ENCODE measurements at regions not wholly inside any gene's neighbourhood (a gene's known extent, or its start where the extent isn't known, plus 50 kb on each side); places are given as distances from the start of the nearest gene placed in this dataset.
"Not testable (repeated sequence)": the region's sequence is repeated elsewhere in the genome, so short reads cannot be mapped to it uniquely, and the experiment has no call there.

- not testable (repeated sequence) for DNase-seq; H3K9me3 ChIP-seq (replicated peaks); H3K4me1 ChIP-seq; H3K27me3 ChIP-seq; H3K36me3 ChIP-seq; H3K27ac ChIP-seq; H3K4me3 ChIP-seq
Observed at GRCh38 chr16:18263046-18263445, 73.5 kb downstream of the NPIPA8 start.

DNA sequence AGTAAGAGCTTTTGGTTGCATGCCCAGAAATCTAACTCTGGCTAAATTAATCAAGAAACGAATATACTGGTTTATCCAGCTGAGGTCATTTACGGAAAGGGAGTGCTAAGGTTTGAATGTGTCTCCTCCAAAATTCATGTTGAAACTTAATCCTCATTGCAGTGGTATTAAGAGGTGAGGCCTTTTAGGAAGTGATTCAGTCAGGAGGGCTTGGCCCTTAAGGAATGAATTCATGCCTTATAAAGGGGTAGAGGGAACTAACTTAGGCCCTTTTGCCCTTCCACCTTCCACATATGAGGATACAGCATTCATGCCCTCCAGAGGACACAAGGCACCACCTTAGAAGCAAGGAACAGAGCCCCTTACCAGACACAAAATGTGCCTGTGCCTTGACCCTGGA lies 74.7 kb downstream of the NPIPA8 start:
- H3K27ac ChIP-seq; DNase-seq; H3K4me1 ChIP-seq; H3K27me3 ChIP-seq; H3K4me3 ChIP-seq; H3K9me3 ChIP-seq (replicated peaks); H3K36me3 ChIP-seq: not testable (repeated sequence)

GRCh38 chr16:18259496-18260176 lies 76.9 kb downstream of the NPIPA8 start:
- H3K4me3 ChIP-seq, result not testable (repeated sequence)

GRCh38 chr16:18252943-18253342 lies 83.6 kb downstream of the NPIPA8 start:
- H3K9me3 ChIP-seq (replicated peaks); H3K36me3 ChIP-seq; H3K27ac ChIP-seq; DNase-seq; H3K4me1 ChIP-seq; H3K4me3 ChIP-seq; H3K27me3 ChIP-seq: not testable (repeated sequence)

More at GRCh38 chr16:18259496-18260176, 76.9 kb downstream of the NPIPA8 start:
- H3K27me3 ChIP-seq; DNase-seq; H3K4me1 ChIP-seq; H3K36me3 ChIP-seq; H3K9me3 ChIP-seq (replicated peaks); H3K27ac ChIP-seq: not testable (repeated sequence)

DNA sequence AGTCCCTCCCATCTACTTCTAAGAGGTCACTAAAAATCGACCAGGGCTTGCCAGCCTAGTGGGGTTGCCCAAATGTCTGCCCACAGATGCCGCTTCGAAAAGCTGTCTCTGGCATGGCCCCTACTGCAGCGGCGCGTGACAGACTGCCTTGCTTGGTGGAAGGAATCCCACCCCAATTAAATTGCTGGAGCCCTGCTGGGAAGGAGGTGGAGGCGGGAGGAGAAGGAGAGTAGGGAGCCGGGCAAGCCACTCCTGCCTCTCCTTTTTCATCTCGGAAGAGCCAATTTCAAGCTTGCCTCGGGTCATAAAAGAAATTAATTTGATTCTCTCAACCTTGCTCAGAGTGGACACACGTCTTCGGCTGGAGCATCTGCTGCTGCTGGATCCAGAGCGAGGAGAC lies 106.0 kb downstream of the NPIPA8 start:
- H3K4me1 ChIP-seq; H3K4me3 ChIP-seq; H3K27me3 ChIP-seq; H3K36me3 ChIP-seq; H3K27ac ChIP-seq; DNase-seq; H3K9me3 ChIP-seq (replicated peaks): not testable (repeated sequence)

DNA sequence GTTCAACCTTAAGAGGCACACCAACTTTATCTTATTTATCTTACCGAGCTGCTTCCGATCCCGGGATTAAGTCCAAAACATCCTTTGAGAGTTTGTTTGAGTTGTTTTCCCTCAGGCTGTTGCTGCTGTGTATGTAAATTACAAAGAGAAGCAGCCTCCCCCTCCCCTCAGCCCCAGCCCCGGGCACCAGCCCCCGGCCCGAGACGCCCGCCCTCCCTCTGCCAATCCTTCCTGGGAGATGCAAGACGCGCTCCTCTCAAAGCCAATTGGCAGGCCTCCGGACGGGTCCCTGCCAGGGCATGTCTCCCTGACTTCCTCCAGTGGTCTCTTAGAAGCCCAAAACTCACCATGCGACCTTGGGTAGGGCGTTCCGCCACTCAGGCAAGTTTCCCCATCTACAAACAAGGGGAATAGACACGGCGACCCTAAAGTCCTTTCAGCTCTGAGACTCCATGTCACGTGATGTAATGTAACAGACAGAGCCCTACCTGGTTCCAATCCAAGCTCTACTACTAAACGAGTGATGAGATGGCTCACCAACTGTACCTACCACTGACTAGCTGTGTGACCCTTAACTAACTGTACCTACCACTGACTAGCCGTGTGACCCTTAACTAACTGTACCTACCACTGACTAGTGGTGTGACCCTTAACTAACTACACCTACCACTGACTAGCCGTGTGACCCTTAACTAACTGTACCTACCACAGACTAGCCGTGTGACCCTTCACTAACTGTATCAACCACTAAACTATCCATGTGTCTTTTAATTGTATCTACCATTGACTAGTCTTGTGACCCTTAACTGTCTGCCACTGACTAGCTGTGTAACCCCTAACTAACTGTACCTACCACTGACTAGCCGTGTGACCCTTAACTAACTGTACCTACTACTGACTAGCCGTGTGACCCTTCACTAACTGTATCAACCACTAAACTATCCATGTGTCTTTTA lies 114.2 kb downstream of the NPIPA8 start:
- not testable (repeated sequence) for H3K9me3 ChIP-seq (replicated peaks); DNase-seq; H3K27me3 ChIP-seq; H3K4me3 ChIP-seq; H3K36me3 ChIP-seq; H3K27ac ChIP-seq; H3K4me1 ChIP-seq

- not testable (repeated sequence) for H3K4me1 ChIP-seq; H3K4me3 ChIP-seq; H3K36me3 ChIP-seq; H3K9me3 ChIP-seq (replicated peaks); H3K27ac ChIP-seq; DNase-seq; H3K27me3 ChIP-seq
Observed at GRCh38 chr16:18217741-18218140, 118.8 kb downstream of the NPIPA8 start.

DNA sequence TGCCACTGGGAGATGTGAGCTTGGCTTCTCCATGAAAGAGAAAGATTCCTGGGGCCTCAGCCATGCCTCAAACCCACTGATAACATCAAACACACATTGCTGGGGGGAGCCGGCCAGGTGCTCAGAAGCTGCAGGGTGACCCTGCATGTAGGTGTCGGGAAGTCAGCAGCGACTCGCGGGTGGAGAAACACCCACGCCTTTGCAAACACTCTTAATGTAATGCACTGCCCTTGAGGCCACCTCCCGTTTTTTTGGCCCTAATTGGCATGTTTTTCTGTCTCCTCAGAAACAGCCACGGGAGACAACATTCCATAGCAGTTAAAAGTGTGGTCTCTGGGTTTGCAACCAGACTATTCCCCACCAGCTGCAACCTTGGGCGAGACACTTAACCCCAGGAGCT lies 119.7 kb downstream of the NPIPA8 start:
- H3K27me3 ChIP-seq; H3K36me3 ChIP-seq; DNase-seq; H3K9me3 ChIP-seq (replicated peaks); H3K4me1 ChIP-seq; H3K27ac ChIP-seq; H3K4me3 ChIP-seq: not testable (repeated sequence)

DNA sequence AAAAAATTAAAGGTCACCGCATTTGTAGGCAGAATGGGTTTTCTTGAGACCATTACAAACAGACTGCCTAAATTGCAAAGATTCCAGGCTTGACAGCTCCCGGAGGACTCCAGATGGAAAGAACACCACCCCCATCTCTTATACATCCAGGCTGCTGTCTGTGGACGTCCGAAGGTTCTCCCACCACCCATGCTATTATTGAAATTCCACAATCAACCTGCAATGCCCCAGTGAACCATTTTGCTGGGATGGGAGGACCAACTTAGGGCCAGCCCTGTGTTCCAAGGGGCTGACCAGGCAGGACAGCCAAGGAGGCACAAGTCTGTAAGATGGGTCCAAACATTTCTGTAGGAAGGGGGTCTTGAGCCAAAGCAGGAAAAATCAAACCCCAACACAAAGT lies 122.7 kb downstream of the NPIPA8 start:
- not testable (repeated sequence) for DNase-seq; H3K4me1 ChIP-seq; H3K27ac ChIP-seq; H3K4me3 ChIP-seq; H3K27me3 ChIP-seq; H3K9me3 ChIP-seq (replicated peaks); H3K36me3 ChIP-seq

DNA sequence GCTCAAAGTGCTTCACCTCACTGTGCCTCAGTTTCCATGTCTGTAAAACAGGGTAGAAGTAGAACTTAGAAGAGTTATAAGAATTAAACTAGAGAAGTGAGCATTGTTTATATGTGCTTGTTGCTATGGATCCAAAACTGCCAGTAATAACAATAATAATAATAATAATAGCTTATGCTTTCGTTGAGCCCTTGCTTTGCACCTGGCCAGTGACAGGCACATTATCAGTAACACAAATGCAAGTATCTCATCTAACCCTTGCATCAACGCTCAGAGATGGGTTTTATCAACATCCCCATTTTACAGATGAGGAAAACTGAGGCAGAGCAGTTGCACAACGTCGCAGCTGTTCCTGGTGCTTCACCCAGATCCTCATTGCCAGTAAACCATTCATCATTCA lies 125.0 kb downstream of the NPIPA8 start:
- H3K9me3 ChIP-seq (replicated peaks); H3K4me1 ChIP-seq: not testable (repeated sequence)

GRCh38 chr16:18204786-18205185 lies 131.8 kb downstream of the NPIPA8 start:
- H3K36me3 ChIP-seq; H3K9me3 ChIP-seq (replicated peaks); H3K27me3 ChIP-seq; DNase-seq; H3K4me3 ChIP-seq; H3K4me1 ChIP-seq; H3K27ac ChIP-seq: not testable (repeated sequence)

More for the DNA sequence above, 125.0 kb downstream of the NPIPA8 start:
- H3K27ac ChIP-seq, H3K27me3 ChIP-seq, H3K4me3 ChIP-seq, H3K36me3 ChIP-seq, DNase-seq: not testable (repeated sequence)

GRCh38 chr16:18204309-18204708 lies 132.2 kb downstream of the NPIPA8 start:
- H3K4me3 ChIP-seq; H3K27me3 ChIP-seq; H3K9me3 ChIP-seq (replicated peaks); H3K27ac ChIP-seq; H3K36me3 ChIP-seq; DNase-seq; H3K4me1 ChIP-seq: not testable (repeated sequence)

DNA sequence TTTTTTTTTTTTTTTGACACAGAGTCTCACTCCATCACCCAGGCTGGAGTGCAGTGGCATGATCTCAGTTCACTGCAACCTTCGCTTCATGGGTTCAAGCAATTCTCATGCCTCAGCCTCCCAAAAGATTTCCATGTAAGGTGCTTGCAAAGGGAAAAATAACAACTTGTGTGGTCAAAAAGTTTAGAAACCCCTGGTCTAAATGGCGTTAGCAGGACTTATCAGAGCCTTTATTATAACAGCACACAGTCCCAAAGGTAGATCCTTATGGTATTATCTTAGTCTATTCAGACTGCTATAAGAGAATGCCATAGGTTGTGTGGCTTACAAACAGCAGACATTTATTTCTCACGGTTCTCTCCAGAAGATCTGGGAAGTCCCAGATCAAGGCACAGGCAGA lies 135.0 kb downstream of the NPIPA8 start:
- not testable (repeated sequence) for H3K27me3 ChIP-seq; DNase-seq; H3K4me3 ChIP-seq; H3K9me3 ChIP-seq (replicated peaks); H3K36me3 ChIP-seq; H3K4me1 ChIP-seq; H3K27ac ChIP-seq

DNA sequence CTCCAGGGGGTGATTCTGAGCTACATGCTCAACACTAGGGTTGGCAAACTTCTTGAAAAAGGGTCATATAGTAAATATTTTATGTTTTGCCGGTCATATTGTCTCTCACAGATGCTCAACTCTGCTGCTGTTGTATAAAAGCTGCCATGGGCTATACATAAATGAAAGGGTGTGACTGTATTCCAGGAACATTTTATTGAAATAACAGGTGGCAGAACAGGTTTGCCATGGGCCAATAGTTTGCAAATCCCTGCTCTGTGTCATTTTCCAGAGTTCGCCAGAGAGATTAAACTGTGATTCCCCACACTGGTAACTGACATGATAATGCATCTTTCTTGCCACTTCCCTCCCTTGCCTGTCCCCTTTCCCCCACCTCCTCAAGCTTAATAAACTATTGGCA lies 144.1 kb downstream of the NPIPA8 start:
- not testable (repeated sequence) for H3K36me3 ChIP-seq; H3K9me3 ChIP-seq (replicated peaks); H3K4me1 ChIP-seq; H3K4me3 ChIP-seq; DNase-seq; H3K27ac ChIP-seq; H3K27me3 ChIP-seq

GRCh38 chr16:18190179-18190578 lies 146.4 kb downstream of the NPIPA8 start:
- not testable (repeated sequence) for H3K9me3 ChIP-seq (replicated peaks)

GRCh38 chr16:18184755-18185154 lies 151.8 kb downstream of the NPIPA8 start:
- not testable (repeated sequence) for H3K36me3 ChIP-seq; H3K27ac ChIP-seq; H3K4me3 ChIP-seq; H3K4me1 ChIP-seq; H3K9me3 ChIP-seq (replicated peaks); DNase-seq; H3K27me3 ChIP-seq

More at GRCh38 chr16:18190179-18190578, 146.4 kb downstream of the NPIPA8 start:
- not testable (repeated sequence) for H3K4me3 ChIP-seq, H3K4me1 ChIP-seq, H3K36me3 ChIP-seq, H3K27ac ChIP-seq, DNase-seq, H3K27me3 ChIP-seq
